Prostate gland (tissue), 2 donors: ENCODE measurements at regions not wholly inside any gene's neighbourhood (a gene's known extent, or its start where the extent isn't known, plus 50 kb on each side); places are given as distances from the start of the nearest gene placed in this dataset.

Source experiments
- CTCF ChIP-seq, 4 experiments: fragments of 200-600 bp in 2 of 4; fragments of 450-650 bp in 2 of 4; sonication (generic) in 2 of 4; IDR thresholded peaks; 1 replicate in 3 of 4; 2 replicates in 1 of 4; pipeline ENCODE4 v1.5.1; 2016 to 2019; ENCODE audit warnings: antibody characterized with exemption in 4 of 4, mild to moderate bottlenecking in 2 of 4, moderate library complexity in 2 of 4
- POLR2AphosphoS5 ChIP-seq: sonication (generic); formaldehyde crosslinking; IDR thresholded peaks from one replicate; pipeline ENCODE4 v1.6.1; 2017; ENCODE audit warnings: antibody characterized with exemption

DNA sequence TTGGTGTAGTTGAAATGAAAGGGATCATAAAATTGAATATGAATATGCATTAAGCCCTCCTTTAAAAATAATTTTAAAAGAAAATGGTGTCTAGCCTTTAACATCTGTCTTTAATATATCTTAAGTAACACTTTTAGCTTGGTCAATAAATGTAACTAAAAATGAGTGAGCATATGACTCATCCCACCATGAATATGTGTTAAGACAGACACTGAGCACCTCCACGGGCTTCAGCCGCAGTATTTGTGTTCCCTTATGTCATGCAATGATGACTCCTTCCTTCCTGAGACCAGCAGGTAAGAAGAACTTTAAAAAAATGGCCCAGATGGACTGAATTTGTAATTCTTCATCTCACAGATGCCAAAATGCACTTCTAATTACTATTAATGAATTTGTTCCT lies 563.2 kb downstream of the NR2F1-AS1 start:
- TF ChIP-seq CTCF (IDR thresholded peaks at IDR 0.05) (no peak), POLR2AphosphoS5 (no peak)
